HG03280 (cell line): ENCODE measurements at regions not wholly inside any gene's neighbourhood (a gene's known extent, or its start where the extent isn't known, plus 50 kb on each side); places are given as distances from the start of the nearest gene placed in this dataset.
"Not testable (repeated sequence)": the region's sequence is repeated elsewhere in the genome, so short reads cannot be mapped to it uniquely, and the experiment has no call there.

ENCODE experiments used
- ATAC-seq: cut with Tn5 transposase; IDR thresholded peaks from one replicate; pipeline ENCODE4 v1.9.1; 2021; ENCODE audit warnings: mild to moderate bottlenecking, moderate library complexity; ENCODE audit not compliant: unreplicated experiment

DNA sequence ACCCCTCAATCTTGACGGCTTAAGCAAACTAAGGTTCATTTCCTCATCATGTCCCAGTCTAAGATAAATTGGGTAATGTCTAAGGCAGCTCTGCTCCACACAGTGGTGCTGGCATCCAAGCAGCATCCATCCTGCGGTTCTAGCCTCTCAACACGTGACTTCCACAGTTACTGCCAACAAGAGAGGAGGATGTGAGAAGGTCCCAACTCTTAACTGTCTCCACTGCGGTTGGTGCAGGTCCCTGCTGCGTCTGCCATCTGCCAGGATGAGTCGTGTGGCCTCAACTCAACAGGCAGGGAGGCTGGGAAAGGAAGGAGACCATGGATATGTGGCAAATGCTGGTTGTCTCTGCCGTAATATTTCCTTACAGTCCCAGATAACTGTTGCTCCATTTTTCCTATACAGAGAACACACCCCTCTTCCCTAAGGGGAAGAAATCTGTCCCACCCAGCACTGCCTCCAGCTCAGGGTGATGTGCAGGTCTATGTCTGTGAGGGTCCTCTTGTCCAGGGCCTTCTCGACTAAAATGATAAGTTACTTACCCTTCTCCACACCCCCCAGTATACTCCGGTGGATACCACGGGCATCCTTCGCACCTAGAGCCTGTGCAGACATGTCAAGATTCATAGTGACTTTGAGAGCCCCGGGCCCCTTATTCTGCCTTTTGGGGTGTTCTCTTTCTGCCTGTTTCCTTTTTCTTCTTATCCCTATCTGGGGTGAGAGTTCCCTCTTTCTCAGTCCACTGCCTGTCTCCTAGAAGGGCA lies 64.7 kb downstream of the KCNJ18 start:
- ATAC-seq, result no peak

DNA sequence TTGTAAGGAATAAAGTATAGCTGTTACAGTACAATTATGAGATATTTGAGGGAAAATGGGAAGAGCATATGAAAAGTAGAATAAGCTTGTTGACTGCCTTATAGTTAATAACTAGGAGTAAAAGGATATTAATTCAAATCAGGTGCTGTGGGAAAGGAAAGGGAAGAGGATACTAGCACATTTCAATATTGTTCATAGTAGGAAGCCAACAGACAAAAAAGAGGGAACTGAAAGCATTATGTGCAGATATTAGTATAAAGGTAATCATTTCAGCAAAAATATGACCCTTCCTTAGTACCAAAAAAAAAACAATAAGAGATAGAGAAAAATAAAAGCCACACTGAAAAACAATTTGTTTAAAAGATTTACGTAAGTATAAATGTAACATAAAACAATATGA lies 67.3 kb downstream of the KCNJ18 start:
- ATAC-seq, result not testable (repeated sequence)

DNA sequence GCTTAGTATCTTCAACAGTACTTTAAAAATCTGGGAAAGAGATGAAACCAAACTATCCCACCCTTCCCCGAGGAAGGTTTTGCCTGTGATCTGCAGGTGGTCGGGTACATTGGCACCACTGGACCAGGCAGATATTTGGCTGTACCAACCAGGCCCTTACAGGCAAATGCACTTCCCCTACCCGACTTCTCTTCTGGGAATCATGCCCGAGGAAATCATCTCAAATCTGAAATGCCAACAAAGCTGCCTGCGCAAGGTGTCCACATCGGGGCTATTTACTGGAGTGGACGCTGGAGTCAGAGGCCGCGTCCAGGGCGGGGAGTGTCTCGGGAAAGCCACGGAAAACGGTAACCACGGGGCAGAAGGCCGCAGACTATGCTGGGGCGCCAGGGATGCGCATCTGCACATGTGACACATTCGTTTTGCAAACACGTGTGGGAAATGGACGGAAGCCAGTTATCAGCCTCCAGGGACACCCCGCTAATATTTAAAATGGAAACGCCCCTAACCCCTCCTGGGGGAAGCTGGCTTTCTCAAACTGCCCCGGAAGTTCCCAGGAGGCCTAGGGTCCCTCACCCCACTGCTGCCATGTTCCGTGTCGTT lies 71.5 kb downstream of the KCNJ18 start:
- ATAC-seq, result not testable (repeated sequence)

DNA sequence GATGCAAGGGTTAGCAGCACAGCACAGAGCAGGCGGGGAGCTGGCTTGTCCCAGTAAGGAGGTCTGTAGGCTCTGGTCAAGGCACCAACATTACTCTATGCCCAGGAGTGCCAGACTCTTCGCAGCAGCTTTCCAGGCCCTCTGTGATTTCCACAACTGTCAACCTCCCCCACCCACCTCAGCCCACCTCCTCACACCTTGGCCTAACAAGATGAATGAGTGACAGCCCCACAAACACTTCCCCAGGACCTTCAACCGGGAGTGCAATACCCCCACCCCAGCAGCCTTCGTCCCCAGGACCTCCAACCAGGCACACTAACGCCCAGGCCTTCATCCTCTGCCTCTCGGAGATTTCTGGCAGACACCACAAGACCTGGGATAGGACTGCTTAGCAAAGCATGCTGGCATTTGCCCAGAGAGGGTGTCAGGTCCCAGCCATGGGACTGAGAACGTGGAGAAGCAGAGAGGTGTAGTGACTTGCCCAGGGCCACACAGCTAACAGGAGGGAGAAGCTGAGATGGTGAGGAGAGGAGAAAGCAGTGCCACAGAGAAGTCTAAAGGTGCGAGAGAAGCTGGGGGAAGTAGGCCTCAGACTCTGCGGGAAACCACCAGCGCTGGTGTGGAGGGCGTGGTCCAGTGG lies 73.4 kb downstream of the KCNJ18 start:
- ATAC-seq, result not testable (repeated sequence)

DNA sequence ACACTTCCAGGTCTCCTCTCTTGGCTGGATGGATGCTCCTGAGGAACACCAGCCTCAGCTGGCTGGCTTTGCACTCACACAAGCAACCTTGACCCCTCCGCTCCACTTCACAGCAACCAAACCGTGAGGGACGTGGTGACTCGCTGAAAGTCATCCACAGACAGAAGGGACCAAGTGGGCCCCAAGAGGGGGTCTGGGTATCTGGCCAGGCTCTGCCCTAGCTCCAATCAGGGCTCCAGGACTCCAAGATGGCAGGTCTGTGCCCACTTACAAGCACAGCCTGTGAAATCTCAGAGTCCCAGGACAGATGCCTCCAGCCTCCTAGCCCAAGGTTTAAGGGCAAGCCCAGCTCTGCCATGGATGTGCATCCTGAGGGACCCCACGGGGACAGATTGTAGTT lies 74.2 kb downstream of the KCNJ18 start:
- not testable (repeated sequence) for ATAC-seq

DNA sequence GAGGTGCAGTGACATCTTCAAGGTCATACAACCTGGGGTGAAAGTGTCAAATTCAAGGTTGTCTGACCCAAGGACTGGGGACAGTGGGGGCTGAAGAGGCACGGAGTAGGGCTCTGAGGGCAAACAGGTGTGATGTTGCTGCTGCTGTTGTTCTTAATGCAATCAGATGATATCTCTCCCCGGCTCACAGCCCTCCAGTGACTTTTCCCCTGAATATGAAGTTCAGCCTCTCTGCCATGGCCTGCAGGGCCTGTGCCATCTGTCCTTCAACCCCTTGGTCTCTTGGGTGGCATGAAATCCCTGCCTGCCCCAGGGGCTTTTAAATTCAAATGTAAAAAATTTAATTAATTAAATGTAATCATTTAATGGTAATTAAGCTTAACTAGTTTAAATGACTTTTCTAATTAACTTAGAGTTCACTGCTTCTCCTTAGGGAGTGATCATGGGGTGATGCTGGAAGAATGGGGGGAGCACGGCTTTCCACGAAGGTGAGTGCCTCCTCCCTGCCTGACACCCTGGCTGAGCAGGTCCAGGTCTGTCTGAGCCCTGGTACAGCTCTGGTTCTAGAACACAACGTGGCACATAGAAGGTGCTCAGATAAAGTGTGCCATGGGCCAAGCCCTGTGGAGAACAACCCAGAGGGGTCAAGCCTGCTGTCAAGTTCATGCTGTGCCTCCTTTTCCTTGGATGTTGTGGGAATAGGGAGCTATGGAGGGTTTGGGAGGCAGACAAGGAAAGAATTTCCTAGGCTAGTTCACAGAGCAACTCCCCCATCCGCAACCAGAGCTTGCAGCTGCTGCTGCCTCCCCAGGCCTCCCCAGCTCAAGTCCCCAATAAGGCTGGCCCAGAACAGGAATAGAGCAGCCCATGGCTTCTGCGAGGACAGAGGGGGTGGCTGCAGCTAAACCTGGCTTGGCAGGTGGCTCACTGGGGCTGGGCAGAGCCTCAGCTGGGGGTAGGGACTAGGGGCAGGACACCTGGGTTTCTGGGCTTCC lies 75.1 kb downstream of the KCNJ18 start:
- ATAC-seq, result not testable (repeated sequence)

DNA sequence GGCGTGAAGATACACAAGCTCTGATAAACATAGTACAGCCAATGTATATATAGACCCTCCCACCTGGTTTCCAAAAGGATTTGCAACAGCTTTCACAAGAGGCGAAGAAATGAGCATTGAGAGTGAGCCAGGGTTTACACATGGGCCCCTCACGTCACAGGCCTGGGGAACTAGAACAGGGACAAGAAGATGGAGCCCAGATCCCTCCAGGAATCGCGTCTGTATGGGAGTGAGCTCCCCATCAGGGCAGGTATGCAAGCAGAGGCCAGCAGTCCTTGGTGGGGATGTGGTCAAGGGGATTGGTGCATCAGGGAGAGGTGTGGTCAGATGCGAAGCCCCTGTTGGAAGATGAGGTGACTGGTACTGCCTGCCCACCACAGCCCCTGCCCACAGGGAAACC lies 75.9 kb downstream of the KCNJ18 start:
- not testable (repeated sequence) for ATAC-seq

DNA sequence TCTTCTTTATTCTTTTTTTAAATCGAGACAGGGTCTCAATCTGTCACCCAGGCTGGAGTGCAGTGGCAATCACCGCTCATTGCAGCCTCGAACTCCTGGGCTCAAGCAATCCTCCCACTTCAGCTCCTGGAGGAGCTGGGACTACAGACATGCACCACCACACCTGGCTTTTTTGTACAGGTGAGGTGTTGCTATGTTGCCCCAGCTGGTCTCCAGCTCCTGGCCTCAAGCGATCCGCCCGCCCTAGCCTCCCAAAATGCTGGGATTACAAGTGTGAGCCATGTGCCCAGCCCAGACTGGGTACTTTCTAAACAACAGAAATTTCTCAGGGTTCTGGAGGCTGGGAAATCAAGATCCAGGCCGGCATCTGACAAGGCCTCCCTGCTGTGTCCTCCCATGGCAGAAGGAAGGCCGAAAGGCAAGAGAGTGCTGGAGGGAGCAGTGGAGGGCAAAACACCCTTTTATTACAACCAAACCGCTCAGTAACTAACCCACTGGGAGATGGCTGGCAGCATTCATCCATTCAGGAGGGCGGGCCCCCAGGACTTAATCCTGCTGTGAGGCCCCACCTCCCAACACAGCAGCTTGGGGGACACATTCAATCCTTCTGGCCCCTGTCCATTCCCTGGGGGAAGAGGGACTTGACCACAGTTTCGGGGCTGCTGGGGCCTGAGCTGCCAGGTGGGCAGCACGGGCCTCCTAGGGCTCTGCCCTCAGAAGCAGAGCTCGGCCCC lies 76.6 kb downstream of the KCNJ18 start:
- ATAC-seq, result not testable (repeated sequence)

DNA sequence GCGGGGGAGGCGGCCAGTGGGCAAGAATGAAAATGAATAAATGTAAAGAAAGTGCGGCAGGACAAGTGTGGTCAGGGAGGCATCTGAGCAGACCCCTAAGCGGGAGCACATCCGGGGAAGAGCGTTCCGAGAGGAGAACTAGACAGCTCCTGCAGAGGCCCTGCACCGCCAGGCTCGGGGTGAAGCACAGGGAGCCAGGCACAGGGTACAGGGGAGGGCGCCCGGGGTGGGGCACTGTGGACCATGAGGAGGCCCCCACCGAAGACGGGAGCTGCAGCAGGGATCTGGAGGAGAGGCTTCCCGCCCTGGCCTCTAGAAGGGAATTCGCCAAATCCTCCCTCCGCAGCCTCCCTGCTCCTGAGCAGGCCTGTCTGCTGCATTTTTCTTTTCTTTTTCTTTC lies 77.5 kb downstream of the KCNJ18 start:
- ATAC-seq, result not testable (repeated sequence)

DNA sequence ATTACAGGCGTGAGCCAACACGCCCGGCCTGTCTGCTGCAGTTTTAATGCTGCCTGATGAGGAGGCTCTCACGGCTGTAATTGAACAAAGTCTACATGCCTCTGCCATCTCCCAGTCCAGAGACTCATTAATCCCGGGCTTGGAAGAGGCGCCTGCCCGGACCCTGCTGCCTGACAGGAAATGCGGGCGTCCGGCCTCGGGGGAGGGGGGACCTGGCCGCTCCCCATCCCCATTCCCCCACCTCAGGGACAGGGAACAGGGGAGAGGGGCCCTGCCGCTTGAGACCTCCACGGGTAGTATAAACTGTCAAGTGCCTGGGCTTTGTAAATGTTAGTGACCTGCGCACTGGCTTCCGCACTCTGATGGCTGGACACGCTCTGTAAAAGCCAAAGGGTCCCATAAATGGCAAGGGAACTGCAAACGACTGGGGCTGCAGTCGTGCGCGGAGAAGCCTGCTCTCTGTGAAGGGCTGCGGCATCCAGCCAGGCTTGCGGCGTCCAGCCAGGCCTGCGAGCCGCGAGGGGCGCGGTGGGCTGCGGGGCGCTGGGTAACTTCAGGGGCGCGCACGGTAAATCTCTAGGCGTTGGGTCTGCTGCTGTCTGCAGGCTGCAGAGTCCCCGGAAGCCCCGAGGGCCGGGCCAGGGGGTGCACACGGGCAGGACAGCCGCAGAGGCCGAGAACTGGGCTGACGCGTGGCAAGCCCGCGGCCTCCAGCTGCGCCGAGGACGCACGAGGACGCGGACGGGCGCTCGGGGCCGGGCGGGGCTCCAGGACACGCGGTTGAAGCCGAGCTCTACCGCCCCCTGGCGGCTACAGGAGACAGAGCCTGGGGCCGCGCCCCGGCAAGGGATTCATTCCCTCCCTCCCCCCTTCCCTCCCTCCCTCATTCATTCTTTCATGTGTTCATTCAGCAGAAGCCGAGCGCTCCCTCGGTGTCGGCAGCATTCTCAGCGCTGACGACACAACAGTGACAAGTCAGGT lies 78.4 kb downstream of the KCNJ18 start:
- peak; percentile 59 for ATAC-seq

DNA sequence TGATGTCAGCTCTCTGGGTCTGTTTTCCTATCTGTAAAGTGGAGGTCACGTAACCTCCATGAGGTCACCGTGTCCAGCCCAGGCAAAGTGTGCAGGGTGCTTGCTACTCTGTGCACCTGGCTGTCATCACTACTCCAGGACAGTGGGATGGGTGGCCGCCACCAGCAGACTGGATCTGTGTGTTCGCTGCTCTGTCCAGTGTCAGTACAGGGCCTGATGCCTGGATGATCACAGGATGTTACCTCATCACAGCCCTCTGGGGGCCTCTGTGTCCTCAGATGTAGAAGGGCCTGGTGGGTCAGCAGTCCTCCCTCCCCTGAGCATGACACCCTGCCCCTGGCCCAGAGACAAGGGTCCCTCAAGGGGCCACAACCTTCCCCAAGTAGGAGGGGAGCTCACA lies 80.0 kb downstream of the KCNJ18 start:
- ATAC-seq, result no peak

DNA sequence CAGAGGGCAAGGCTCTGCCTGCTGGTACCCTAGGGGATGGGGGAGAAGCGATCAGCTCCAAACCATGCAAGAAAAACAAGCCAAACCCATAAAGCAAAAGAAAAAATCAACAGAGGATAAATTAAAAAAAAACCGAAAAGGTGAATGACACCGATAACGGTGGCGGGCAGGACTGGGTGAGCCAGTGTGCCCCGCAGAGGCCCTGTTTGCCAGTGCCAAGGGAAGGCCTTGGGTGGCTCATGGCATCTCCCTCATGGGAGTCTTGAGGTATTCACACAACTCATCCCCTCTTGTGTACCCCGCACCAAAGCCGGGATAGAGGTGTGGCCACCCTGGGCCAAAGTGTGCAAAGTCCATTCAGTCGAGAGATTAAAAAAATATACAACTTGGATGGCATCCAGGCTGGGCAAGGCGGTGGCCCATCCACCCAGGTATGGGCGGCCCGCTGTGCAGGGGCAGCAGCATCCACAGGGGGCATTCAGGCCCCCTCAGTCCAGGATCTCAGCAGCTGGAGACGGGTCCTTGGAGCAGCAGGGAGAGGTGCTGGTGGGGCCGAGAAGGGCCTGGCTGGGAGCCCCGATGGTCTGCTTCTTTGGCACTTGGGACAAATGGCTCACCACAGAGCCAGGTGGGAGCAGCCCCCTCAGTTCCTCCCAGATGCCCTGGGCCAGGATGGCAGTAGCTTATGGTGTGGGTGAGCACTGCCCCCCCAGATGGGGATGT lies 80.8 kb downstream of the KCNJ18 start:
- ATAC-seq, result not testable (repeated sequence)

DNA sequence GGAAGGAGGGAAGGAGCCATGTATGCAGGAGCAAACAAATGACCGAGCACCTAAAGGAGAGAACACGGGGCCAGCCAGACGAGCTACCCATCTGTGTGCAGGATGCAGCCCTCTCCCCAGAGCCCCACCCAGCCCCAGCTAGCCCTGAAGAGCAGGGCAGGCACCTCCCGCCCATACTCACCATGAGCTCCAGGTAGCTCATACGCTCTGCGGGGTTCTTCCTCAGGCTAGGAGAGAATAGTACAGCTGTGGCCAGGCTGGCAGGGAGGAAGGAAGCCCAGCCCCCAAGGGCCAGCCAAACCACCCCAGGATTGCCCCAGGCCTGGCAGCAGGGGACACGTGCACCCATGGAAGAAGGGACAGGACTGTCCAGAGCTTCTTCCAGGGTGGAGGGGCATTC lies 81.9 kb downstream of the KCNJ18 start:
- ATAC-seq, result no peak

DNA sequence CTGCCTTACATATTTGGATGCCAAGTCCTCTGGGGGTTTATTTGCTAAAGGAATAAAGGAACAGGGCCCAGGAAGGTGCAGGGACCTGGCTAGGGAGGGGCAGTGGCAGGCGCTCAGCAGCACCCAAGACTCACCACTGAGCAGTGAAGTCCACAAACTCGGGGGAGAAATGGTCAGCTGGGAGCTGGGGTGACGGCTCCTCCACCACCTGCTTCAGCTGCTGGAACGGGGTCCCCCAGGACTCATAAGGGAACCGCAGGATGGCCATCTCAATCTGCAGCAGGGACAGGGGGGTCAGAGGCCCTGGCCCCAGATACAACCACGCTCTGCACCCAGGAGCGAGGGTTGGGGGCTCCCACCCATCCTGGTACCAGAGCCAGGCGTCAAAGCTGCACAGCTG lies 83.2 kb downstream of the KCNJ18 start:
- not testable (repeated sequence) for ATAC-seq

DNA sequence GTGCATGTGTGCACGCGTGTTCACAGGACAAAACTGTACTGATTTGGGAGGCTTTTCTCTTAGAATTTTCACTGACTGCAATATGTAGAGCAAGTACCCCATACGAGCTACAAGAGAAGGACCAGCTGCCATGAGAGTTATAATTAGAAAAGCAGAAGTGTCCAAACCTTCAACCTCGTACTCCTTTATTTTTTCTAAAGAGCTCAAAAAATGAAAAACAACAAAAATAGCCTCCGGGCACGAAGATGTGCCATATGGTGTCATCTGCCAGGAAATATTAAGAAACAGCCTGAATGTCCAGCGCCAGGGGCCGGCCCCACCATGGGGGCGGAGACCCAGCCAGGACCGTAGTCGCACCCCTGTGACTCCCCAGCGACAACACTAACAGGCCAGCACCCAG lies 84.6 kb downstream of the KCNJ18 start:
- not testable (repeated sequence) for ATAC-seq

DNA sequence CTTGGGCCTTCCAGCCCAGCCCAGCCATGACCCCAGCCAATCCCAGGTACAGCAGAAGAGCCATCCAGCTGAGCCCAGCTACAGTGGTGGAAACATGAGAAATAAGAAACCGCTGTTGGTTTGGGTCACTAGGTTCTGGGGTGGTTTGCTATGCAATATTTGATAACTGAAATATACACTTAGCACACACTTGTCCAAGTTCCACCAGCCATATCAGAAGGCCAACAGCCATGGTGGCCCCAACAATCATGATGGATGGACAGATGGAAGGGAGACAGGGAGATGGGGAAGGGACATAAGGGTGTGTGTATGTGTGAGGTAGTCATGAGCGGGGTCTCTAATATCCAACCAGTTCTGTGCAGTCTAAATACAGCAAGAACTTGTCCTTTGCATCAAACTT lies 86.5 kb downstream of the KCNJ18 start:
- not testable (repeated sequence) for ATAC-seq

DNA sequence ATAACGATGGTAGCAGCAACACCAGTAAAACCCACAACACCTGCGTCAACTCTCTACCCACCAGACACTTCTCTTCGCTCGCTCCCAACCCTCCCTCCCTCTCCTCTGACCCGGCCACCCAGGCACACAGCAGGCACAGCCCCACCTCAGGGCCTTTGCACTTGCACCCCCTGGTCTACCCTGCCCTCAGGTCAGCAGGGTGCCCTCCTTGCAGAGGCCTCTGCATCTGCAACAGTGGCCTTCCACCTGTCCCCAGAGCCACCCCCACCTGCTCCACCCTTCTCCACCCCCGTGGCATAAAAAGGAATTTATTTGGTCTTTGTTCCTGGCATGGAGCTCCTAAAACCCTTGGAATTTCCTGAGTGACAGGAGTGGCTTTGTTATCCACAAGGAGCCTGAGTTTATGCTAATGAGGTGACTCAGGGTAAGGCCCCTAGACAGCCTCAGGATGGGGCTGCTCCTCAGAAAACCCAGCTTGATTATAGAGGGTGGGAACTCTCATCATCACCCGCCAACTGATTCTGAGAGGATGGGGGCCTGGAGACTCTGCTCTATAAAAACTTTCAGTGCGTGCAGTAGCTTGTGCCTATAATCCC lies 88.1 kb downstream of the KCNJ18 start:
- ATAC-seq, result not testable (repeated sequence)
